OCI-LY1 (cell line): ENCODE measurements at regions not wholly inside any gene's neighbourhood (a gene's known extent, or its start where the extent isn't known, plus 50 kb on each side); places are given as distances from the start of the nearest gene placed in this dataset.

ENCODE experiments used
- H2AFZ ChIP-seq: fragments of 200-600 bp; sonication (generic), shearing (Covaris generic); 2 replicates; pipeline ENCODE4 v1.6.0; 2014; ENCODE audit warnings: antibody characterized with exemption, mild to moderate bottlenecking, low read length
- H3F3A ChIP-seq: fragments of 200-600 bp; sonication (generic), shearing (Covaris generic); 2 replicates; pipeline ENCODE4 v1.6.0; 2014; ENCODE audit warnings: mild to moderate bottlenecking, antibody characterized with exemption, low read length, moderate library complexity; ENCODE audit not compliant: insufficient read depth
- H3K27ac ChIP-seq: fragments of 200-600 bp; sonication (generic); 2 replicates; pipeline ENCODE4 v1.5.1; 2014; ENCODE audit warnings: low read length, mixed run types, mild to moderate bottlenecking, low read depth; ENCODE audit not compliant: poor library complexity, severe bottlenecking
- H3K27me3 ChIP-seq: fragments of 200-600 bp; sonication (generic); 2 replicates; pipeline ENCODE4 v1.6.0; 2014; ENCODE audit warnings: antibody characterized with exemption, mild to moderate bottlenecking, low read length, moderate library complexity; ENCODE audit not compliant: insufficient read depth
- H3K36me3 ChIP-seq: fragments of 200-600 bp; sonication (generic); 2 replicates; pipeline ENCODE4 v1.6.1; 2014; ENCODE audit warnings: mild to moderate bottlenecking, antibody characterized with exemption, low read length, moderate library complexity, mixed read lengths; ENCODE audit not compliant: insufficient read depth
- H3K4me1 ChIP-seq: fragments of 200-600 bp; sonication (generic); 2 replicates; pipeline ENCODE4 v1.5.1; 2014; ENCODE audit warnings: mild to moderate bottlenecking, low read length, moderate library complexity; ENCODE audit not compliant: insufficient read depth, severe bottlenecking
- H3K4me2 ChIP-seq: fragments of 200-600 bp; sonication (generic), shearing (Covaris generic); 2 replicates; pipeline ENCODE4 v1.6.1; 2014; ENCODE audit warnings: low read length
- H3K4me3 ChIP-seq: fragments of 200-600 bp; sonication (generic); 2 replicates; pipeline ENCODE4 v1.5.1; 2014; ENCODE audit warnings: low read length, low read depth, mild to moderate bottlenecking, mixed read lengths; ENCODE audit not compliant: poor library complexity, severe bottlenecking
- H3K79me2 ChIP-seq: fragments of 200-600 bp; shearing (Covaris generic); 2 replicates; pipeline ENCODE4 v1.6.1; 2016; ENCODE audit warnings: mixed run types, low read length, mixed read lengths; ENCODE audit not compliant: insufficient read depth
- H3K9ac ChIP-seq: fragments of 200-600 bp; sonication (generic), shearing (Covaris generic); 2 replicates; pipeline ENCODE4 v1.6.1; 2014; ENCODE audit warnings: mild to moderate bottlenecking, low read length, mixed read lengths
- H3K9me2 ChIP-seq: fragments of 200-600 bp; sonication (generic), shearing (Covaris generic); 2 replicates; pipeline ENCODE4 v1.6.1; 2014; ENCODE audit warnings: low read depth, mild to moderate bottlenecking, low read length, mixed read lengths
- H3K9me3 ChIP-seq: fragments of 200-600 bp; shearing (Covaris generic); 2 replicates; pipeline ENCODE4 v1.6.1; 2014; ENCODE audit warnings: low read length, mixed read lengths
- H4K20me1 ChIP-seq: fragments of 200-600 bp; sonication (generic), shearing (Covaris generic); 2 replicates; pipeline ENCODE4 v1.6.0; 2016; ENCODE audit warnings: mild to moderate bottlenecking, low read length; ENCODE audit not compliant: insufficient read depth
- CTCF ChIP-seq: fragments of 200-600 bp; sonication (generic), shearing (Covaris generic); IDR thresholded peaks from 2 replicates; pipeline ENCODE4 v1.5.1; 2017; ENCODE audit warnings: mild to moderate bottlenecking, antibody characterized with exemption, low read length, moderate library complexity, mixed read lengths
- EZH2 ChIP-seq: fragments of 200-600 bp; sonication (generic), shearing (Covaris generic); IDR thresholded peaks from 2 replicates; pipeline ENCODE4 v1.8.0; 2017; ENCODE audit warnings: borderline replicate concordance, mixed run types, mild to moderate bottlenecking, antibody characterized with exemption, low read length, moderate library complexity, mixed read lengths

- H3K36me3 ChIP-seq, result no peaks in the 10 kb centered on the region
- no peaks in the 10 kb centered on the region for H3K79me2 ChIP-seq
- H4K20me1 ChIP-seq, result no peaks in the 10 kb centered on the region
- H3K4me3 ChIP-seq, result no peak overlapping the region
- H3F3A ChIP-seq, result no peaks in the 10 kb centered on the region
- no peak overlapping the region for H3K27ac ChIP-seq
- H3K9me2 ChIP-seq, result no peaks in the 10 kb centered on the region
- TF ChIP-seq EZH2 (no peak), CTCF (no peak)
- no peaks in the 10 kb centered on the region for H3K27me3 ChIP-seq
- no peak overlapping the region for H2AFZ ChIP-seq
- H3K9ac ChIP-seq, result no peak overlapping the region
- H3K4me2 ChIP-seq, result no peak overlapping the region
- H3K9me3 ChIP-seq, result no peaks in the 10 kb centered on the region
- no peaks in the 10 kb centered on the region for H3K4me1 ChIP-seq
Observed at GRCh38 chr15:62841891-62842559, 200.5 kb upstream of the TPM1 start.

- Histone ChIP-seq H3K9ac (no peak overlapping the region), H3K4me2 (no peak overlapping the region), H4K20me1 (no peaks in the 10 kb centered on the region), H3K79me2 (no peaks in the 10 kb centered on the region), H3K27ac (no peak overlapping the region), H3K36me3 (no peaks in the 10 kb centered on the region), H3K9me3 (no peaks in the 10 kb centered on the region), H3K27me3 (no peaks in the 10 kb centered on the region), H2AFZ (no peak overlapping the region), H3K9me2 (no peaks in the 10 kb centered on the region), H3K4me1 (no peaks in the 10 kb centered on the region), H3F3A (no peaks in the 10 kb centered on the region), H3K4me3 (no peak overlapping the region)
- TF ChIP-seq EZH2 (no peak), CTCF (no peak)
Observed at GRCh38 chr15:62843311-62843710, 199.2 kb upstream of the TPM1 start.

- no peak for TF ChIP-seq CTCF
- no peak for TF ChIP-seq EZH2
- Histone ChIP-seq H4K20me1 (no peaks in the 10 kb centered on the region), H3K79me2 (no peaks in the 10 kb centered on the region), H2AFZ (no peak overlapping the region), H3K27me3 (no peaks in the 10 kb centered on the region), H3K4me3 (no peak overlapping the region), H3K9me2 (no peaks in the 10 kb centered on the region), H3K9me3 (no peaks in the 10 kb centered on the region), H3K4me1 (no peaks in the 10 kb centered on the region), H3K36me3 (no peaks in the 10 kb centered on the region), H3K4me2 (no peak overlapping the region), H3K27ac (no peak overlapping the region), H3F3A (no peaks in the 10 kb centered on the region), H3K9ac (no peak overlapping the region)
Observed at GRCh38 chr15:62844564-62845240, 197.8 kb upstream of the TPM1 start.
